HG02970 (cell line): ENCODE measurements at regions not wholly inside any gene's neighbourhood (a gene's known extent, or its start where the extent isn't known, plus 50 kb on each side); places are given as distances from the start of the nearest gene placed in this dataset.
"Not testable (repeated sequence)": the region's sequence is repeated elsewhere in the genome, so short reads cannot be mapped to it uniquely, and the experiment has no call there.

Experiments used
- ATAC-seq: cut with Tn5 transposase; IDR thresholded peaks from one replicate; pipeline ENCODE4 v1.9.1; 2021; ENCODE audit warnings: mild to moderate bottlenecking, moderate library complexity, moderate number of reproducible peaks; ENCODE audit not compliant: unreplicated experiment, low FRiP score

DNA sequence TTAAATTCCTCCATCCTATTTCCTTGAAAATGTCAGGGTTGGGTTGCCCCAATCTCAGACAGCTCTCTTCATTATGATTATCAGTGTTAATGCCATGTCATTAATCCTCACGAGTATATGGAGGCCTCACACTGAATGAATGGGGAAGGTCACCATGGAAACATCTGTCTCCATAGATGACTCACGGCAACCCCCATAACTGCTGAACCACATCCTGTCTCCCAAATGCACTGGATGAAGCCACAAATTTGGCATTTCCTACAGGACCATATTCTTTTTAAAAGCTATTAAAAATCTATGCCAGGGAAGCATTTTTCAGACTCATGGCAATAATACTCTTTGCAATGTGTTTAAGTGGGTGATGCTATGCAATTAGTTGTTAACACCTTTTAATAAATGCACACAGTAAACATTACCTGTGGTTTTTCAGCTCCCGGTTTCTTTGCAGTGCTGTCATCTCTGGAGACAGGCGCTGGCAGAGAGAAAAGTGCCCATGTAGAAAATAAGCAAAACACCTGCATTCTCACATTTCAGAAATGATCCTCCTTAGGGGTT lies 80.1 kb upstream of the PTPRK start:
- ATAC-seq, result no peak

- ATAC-seq, result no peak
These were observed 78.6 kb upstream of the PTPRK start for GRCh38 chr6:128599036-128599435.

DNA sequence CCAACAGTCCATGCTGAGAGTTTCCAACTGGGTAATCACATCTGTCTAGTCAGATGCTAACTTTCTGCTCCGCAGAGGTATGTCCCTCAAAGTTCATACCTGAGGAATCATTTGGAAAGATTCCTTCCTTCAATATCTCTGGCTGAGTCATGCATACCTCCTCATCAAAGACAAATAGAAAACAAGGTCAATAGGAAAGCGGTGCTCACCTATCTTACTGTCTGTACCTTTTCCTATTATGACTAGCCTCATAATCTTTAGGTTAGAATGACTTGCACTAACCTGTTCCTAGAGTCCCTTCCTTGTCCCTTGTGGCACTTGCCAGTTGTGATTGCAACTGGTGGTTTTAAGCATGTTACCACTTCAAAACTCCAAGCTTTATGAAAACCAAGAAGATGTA lies 78.2 kb upstream of the PTPRK start:
- no peak for ATAC-seq

DNA sequence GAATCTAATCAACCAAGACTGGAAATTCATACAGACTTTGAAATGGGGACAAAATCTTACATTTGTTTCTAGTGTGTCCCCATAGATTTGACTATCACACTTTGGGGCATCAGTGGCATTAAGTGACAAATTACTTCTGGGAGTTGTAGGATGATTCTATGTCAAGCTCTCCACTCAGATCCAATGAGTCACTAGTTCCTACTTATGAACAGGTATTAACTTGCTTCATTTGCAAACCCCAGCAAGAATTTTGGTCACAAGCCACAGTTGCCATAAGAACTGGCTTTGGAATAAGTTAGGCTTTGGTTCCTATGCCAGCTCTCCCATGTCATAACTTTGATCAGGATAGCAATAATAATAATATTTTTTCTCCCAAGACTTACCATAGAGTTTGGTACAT lies 77.6 kb upstream of the PTPRK start:
- ATAC-seq, result no peak

DNA sequence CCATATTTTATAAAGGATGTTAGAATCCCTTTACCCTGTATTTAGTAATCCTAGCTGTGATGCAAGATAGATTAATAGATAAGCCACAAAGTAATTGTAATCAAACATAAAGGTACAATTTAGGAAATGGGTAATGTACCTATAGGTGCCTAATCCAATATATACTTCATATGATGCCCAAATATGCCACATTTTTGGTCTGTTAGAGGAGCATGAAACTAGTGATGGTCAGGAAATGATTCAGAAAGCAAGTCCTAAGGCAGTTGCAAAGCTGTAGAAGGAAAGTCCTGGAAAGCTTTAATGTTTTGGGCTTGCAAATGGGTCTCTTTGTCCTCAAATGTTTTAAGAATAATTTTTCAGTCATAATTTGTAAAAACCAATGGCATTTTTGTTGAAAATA lies 76.6 kb upstream of the PTPRK start:
- ATAC-seq, result no peak

- ATAC-seq, result no peak
These were observed 75.1 kb upstream of the PTPRK start for GRCh38 chr6:128595544-128595943.

GRCh38 chr6:128586095-128586494 lies 65.7 kb upstream of the PTPRK start:
- no peak for ATAC-seq

DNA sequence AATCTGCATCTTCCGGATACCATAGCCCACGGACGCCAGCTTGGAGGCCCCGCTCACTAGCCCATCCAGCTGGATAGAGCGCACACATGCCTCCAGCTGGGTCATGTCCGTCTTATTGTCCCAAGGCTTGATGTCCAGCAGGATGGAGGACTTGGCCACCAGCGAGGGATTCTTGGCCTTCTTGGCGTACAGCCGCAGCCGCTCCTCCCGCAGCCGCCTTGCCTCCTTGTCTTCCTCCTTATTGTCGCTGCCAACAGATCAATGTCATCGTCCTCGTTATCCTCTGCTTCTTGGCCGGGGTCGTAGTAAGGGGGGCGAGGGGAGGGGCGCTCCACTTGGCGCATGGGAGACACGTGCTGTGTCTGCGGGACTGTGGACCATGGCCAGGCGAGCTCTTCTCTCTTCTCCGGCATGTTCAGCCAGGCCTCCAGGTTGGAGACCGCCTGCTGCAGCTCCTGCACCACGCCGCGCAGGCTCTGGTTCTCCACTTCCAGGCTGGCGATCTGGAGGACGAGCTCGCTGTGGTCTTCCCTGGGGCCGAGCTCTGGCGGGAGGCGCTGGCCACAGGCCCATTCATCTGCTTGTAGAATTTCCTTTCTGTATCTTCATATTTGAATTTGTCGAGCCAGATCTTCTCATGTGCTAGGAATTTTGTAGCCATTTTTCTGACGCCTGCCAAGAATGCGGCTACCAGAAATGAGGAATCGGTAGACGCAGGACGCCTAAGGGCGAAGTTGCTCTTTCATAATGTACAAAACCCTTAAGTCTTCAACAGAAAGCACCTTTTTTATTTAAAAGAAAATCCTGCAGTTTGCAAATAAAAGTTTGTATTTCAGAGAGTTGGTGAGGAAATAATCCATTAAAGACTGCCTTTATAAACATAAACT lies 60.1 kb upstream of the PTPRK start:
- ATAC-seq, result no peak

DNA sequence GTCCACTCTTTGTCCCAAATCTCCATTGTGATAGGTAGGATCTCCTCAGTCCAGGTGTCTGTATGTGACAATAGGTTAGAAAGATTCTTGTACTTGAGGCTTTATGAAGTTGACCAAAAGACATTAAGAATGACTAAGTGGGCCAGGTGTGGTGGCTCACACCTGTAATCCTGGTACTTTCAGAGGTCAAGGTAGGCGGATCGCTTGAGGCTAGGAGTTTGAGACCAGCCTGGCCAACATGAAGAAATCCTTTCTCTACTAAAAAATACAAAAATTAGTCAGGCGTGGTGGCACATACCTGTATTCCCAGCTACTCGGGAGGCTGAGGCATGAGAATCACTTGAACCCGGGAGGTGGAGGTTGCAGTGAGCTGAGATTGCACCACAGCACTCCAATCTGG lies 54.9 kb upstream of the PTPRK start:
- not testable (repeated sequence) for ATAC-seq

DNA sequence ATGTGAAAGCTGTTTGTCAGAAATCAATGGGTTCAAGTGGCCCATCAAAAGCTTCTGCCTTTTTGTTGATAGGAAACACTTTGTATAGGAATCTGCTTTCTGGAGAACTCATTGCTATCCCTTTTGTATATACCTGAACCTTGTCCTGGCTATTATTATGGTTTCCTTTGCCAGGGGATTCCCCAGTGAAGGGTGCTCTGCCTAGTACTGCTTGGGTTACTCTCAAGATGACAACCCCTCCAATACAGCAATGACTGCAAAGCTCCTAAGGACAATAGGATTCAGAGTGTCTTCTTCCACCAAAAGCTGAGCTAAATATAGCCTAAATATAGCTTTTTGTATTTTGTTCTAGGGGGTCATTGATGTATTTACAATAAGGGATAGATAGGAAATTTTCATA lies 54.0 kb upstream of the PTPRK start:
- ATAC-seq, result no peak

DNA sequence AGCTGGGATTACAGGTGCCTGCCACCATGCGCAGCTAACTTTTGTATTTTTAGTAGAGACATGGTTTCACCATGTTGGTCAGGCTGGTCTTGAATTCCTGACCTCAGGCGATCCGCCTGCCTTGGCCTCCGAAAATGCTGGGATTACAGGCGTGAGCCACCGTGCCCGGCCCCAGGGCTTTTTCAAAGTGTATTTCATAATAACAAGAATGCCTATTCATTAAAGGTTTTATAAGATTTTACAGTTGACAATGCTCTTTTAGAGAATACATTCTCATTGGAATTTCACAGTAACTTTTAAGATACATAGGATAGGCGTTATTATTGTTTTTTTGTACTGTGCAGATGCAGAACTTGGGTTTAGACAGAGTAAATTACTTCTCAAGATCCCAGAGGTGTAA lies 52.6 kb upstream of the PTPRK start:
- ATAC-seq, result no peak

- no peak for ATAC-seq
These were observed 51.9 kb upstream of the PTPRK start for GRCh38 chr6:128572294-128572693.

- ATAC-seq, result no peak
These were observed 50.3 kb upstream of the PTPRK start for GRCh38 chr6:128570680-128571063.

DNA sequence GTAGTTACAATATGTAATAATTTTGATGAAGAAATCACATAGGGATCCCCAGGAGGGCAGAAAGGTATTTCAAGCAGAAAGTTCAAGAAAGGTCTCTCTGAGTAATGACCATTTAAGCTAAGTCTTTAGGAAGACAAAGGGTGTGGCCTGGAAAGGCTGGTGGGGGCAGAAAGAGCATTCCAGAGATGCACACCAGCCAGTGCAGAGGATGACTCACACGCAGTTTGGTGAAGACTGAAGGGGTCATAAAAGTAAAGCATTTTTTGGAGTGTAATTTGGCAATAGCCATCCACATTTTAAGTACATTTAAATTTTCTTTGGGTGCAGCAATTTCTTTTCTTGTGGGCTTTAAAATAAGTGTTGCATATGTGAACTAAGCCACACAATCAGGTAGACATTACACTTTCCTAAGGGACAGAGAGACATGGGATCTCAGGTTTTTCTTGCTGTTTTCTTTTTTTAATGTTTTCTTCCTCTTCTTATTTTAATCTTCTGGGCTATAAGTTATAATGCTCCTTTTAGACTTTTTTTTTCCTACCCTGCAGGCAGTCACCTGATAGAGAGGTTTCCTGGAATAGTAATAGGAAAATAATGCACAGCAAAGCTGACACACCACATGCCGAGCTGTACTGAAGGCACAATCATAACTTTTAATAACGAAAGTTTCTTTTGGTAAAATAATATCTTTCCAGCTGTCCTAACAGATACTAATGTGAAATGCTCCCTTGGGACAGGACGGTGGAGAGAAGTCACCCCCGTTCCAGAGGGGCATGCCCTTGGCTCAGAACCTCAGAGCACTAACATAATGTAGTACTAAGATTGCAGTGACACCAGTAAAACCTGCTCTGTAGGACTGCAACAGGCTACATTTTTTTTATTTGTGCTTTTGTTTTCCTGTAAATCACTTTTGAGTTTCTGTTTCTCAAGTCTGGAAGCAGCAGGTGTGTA lies 49.6 kb upstream of the PTPRK start:
- ATAC-seq, result no peak
